ENCODE measurements at regions not wholly inside any gene's neighbourhood (a gene's known extent, or its start where the extent isn't known, plus 50 kb on each side); places are given as distances from the start of the nearest gene placed in this dataset.

- no peaks in the 10 kb centered on the region for H3K4me1 Mint-ChIP-seq (ENCODE audit: low read depth, unreplicated experiment)
- no peak overlapping the region for H3K27ac Mint-ChIP-seq (ENCODE audit: unreplicated experiment)
- no peak overlapping the region for H3K4me3 Mint-ChIP-seq (ENCODE audit: unreplicated experiment)
- TF ChIP-seq, protein P1, sequence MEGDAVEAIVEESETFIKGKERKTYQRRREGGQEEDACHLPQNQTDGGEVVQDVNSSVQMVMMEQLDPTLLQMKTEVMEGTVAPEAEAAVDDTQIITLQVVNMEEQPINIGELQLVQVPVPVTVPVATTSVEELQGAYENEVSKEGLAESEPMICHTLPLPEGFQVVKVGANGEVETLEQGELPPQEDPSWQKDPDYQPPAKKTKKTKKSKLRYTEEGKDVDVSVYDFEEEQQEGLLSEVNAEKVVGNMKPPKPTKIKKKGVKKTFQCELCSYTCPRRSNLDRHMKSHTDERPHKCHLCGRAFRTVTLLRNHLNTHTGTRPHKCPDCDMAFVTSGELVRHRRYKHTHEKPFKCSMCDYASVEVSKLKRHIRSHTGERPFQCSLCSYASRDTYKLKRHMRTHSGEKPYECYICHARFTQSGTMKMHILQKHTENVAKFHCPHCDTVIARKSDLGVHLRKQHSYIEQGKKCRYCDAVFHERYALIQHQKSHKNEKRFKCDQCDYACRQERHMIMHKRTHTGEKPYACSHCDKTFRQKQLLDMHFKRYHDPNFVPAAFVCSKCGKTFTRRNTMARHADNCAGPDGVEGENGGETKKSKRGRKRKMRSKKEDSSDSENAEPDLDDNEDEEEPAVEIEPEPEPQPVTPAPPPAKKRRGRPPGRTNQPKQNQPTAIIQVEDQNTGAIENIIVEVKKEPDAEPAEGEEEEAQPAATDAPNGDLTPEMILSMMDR (IDR thresholded peaks at IDR 0.05; ENCODE audit: insufficient read depth in 1 of 2, low read depth in 1 of 2, low read length in 1 of 2, severe bottlenecking in 1 of 2, unreplicated experiment in 1 of 2), result no peak
- no peaks in the 10 kb centered on the region for H3K36me3 Mint-ChIP-seq (ENCODE audit: insufficient read depth, unreplicated experiment)
- Histone ChIP-seq H3K9me3 (no peaks in the 10 kb centered on the region), H3K4me3 (ENCODE audit: low read depth, low read length) (no peak overlapping the region), H3K4me1 (no peaks in the 10 kb centered on the region), H3K36me3 (ENCODE audit: control insufficient read depth, insufficient read depth, low read length) (no peaks in the 10 kb centered on the region), H3K27me3 (replicated peaks; ENCODE audit: control insufficient read depth, insufficient read depth, low read length) (no peaks in the 10 kb centered on the region)
- H3K9me3 Mint-ChIP-seq (ENCODE audit: unreplicated experiment), result no peaks in the 10 kb centered on the region
- DNase-seq, result no peak
- POLR2A ChIA-PET, result no interaction called here
- CTCF ChIA-PET, result no interaction called here
- intact Hi-C loops (cut with micrococcal nuclease; ENCODE audit: unreplicated experiment), result no loop called here
- no TSS peak for BruUV-seq (replicated peaks)
- no peaks in the 10 kb centered on the region for H3K27me3 Mint-ChIP-seq (ENCODE audit: insufficient read depth, unreplicated experiment)
Measured at GRCh38 chr1:104120525-104120924, 370.8 kb downstream of the AMY1C start.

GRCh38 chr1:104121271-104121670 lies 371.6 kb downstream of the AMY1C start:
- ChIA-PET CTCF (no interaction called here), POLR2A (no interaction called here)
- no peaks in the 10 kb centered on the region for H3K36me3 Mint-ChIP-seq (ENCODE audit: insufficient read depth, unreplicated experiment)
- no peak overlapping the region for H3K4me3 ChIP-seq (ENCODE audit: low read depth, low read length)
- no peak overlapping the region for H3K27ac Mint-ChIP-seq (ENCODE audit: unreplicated experiment)
- H3K27me3 Mint-ChIP-seq (ENCODE audit: insufficient read depth, unreplicated experiment), result no peaks in the 10 kb centered on the region
- intact Hi-C loops (cut with micrococcal nuclease; ENCODE audit: unreplicated experiment), result no loop called here
- H3K4me1 Mint-ChIP-seq (ENCODE audit: low read depth, unreplicated experiment), result no peaks in the 10 kb centered on the region
- no peaks in the 10 kb centered on the region for H3K27me3 ChIP-seq (replicated peaks; ENCODE audit: control insufficient read depth, insufficient read depth, low read length)
- no peaks in the 10 kb centered on the region for H3K36me3 ChIP-seq (ENCODE audit: control insufficient read depth, insufficient read depth, low read length)
- H3K9me3 ChIP-seq, result no peaks in the 10 kb centered on the region
- H3K4me1 ChIP-seq, result no peaks in the 10 kb centered on the region
- TF ChIP-seq, protein P1 (IDR thresholded peaks at IDR 0.05; ENCODE audit: insufficient read depth in 1 of 2, low read depth in 1 of 2, low read length in 1 of 2, severe bottlenecking in 1 of 2, unreplicated experiment in 1 of 2), result no peak
- no TSS peak for BruUV-seq (replicated peaks)
- no peaks in the 10 kb centered on the region for H3K9me3 Mint-ChIP-seq (ENCODE audit: unreplicated experiment)
- H3K4me3 Mint-ChIP-seq (ENCODE audit: unreplicated experiment), result no peak overlapping the region
- no peak for DNase-seq

DNA sequence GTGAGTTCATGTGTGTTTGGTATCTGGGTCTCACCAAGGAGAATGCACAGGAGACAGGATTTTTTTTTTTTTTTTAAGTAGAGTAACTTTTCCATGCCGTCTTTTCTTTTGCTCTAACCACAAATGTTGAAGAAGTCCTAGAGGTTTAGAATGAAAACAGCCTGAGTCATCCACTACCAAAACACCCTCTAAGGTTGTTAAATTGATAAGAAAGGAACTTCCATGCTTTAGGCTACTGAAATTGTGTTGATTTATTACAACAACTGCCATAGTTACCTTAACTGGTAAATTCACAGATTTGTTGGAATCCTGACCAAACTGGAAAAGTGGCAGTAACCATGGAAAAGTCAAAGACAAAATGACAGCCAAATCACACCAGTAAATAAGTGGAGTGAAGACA lies 375.6 kb downstream of the AMY1C start:
- no peak for DNase-seq
- no TSS peak for BruUV-seq (replicated peaks)
- Mint-ChIP-seq H3K4me3 (ENCODE audit: unreplicated experiment) (no peak overlapping the region), H3K4me1 (ENCODE audit: low read depth, unreplicated experiment) (no peaks in the 10 kb centered on the region), H3K36me3 (ENCODE audit: insufficient read depth, unreplicated experiment) (no peaks in the 10 kb centered on the region), H3K27me3 (ENCODE audit: insufficient read depth, unreplicated experiment) (no peaks in the 10 kb centered on the region), H3K9me3 (ENCODE audit: unreplicated experiment) (no peaks in the 10 kb centered on the region), H3K27ac (ENCODE audit: unreplicated experiment) (no peak overlapping the region)
- CTCF ChIA-PET, result no interaction called here
- H3K4me1 ChIP-seq, result no peaks in the 10 kb centered on the region
- H3K36me3 ChIP-seq (ENCODE audit: control insufficient read depth, insufficient read depth, low read length), result no peaks in the 10 kb centered on the region
- intact Hi-C loops (cut with micrococcal nuclease; ENCODE audit: unreplicated experiment), result no loop called here
- POLR2A ChIA-PET, result no interaction called here
- H3K27me3 ChIP-seq (replicated peaks; ENCODE audit: control insufficient read depth, insufficient read depth, low read length), result no peaks in the 10 kb centered on the region
- H3K9me3 ChIP-seq, result no peaks in the 10 kb centered on the region
- H3K4me3 ChIP-seq (ENCODE audit: low read depth, low read length), result no peak overlapping the region
- TF ChIP-seq, protein P1 (IDR thresholded peaks at IDR 0.05; ENCODE audit: insufficient read depth in 1 of 2, low read depth in 1 of 2, low read length in 1 of 2, severe bottlenecking in 1 of 2, unreplicated experiment in 1 of 2), result no peak
